ENCODE measurements at regions not wholly inside any gene's neighbourhood (a gene's known extent, or its start where the extent isn't known, plus 50 kb on each side); places are given as distances from the start of the nearest gene placed in this dataset.

GRCh38 chr11:31865606-31866300, 54.6 kb upstream of the PAX6 start:
- DNase-seq (ENCODE audit: low read depth in 4 of 4, low spot score in 3 of 4): no peak

GRCh38 chr11:31863170-31863832, 52.2 kb upstream of the PAX6 start:
- DNase-seq (ENCODE audit: low read depth in 4 of 4, low spot score in 3 of 4): no peak

- DNase-seq (ENCODE audit: low read depth in 4 of 4, low spot score in 3 of 4): no peak
Observed at GRCh38 chr11:31861011-31861410, 49.9 kb upstream of the PAX6 start.

Measured in left renal pelvis (tissue), 4 donors.